ENCODE measurements at regions not wholly inside any gene's neighbourhood (a gene's known extent, or its start where the extent isn't known, plus 50 kb on each side); places are given as distances from the start of the nearest gene placed in this dataset.
"Not testable (repeated sequence)": the region's sequence is repeated elsewhere in the genome, so short reads cannot be mapped to it uniquely, and the experiment has no call there.

DNA sequence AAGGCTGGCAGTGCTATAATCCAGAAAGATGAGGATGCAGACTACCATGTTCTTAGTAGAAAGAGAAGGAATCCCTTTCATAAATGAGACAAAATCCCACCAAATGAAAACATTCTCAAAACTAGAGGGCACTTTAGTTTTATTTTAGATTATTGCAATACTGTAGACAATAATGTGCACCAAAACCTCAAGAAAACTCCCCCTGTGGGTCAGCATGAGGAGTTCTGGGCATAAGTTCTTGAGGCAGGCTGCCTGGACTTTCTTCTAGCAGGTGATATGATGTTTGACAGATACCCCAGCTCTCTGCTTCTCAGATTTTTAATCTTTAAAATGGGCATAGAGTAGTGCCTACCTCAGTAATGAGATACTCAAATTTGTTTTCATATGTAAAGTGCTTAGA lies 196.3 kb upstream of the CTNND2 start:
- no peak for ATAC-seq (ENCODE audit: insufficient number of reproducible peaks, low FRiP score, low read depth)
- no peaks in the 10 kb centered on the region for H3K36me3 ChIP-seq
- TF ChIP-seq, protein P1, sequence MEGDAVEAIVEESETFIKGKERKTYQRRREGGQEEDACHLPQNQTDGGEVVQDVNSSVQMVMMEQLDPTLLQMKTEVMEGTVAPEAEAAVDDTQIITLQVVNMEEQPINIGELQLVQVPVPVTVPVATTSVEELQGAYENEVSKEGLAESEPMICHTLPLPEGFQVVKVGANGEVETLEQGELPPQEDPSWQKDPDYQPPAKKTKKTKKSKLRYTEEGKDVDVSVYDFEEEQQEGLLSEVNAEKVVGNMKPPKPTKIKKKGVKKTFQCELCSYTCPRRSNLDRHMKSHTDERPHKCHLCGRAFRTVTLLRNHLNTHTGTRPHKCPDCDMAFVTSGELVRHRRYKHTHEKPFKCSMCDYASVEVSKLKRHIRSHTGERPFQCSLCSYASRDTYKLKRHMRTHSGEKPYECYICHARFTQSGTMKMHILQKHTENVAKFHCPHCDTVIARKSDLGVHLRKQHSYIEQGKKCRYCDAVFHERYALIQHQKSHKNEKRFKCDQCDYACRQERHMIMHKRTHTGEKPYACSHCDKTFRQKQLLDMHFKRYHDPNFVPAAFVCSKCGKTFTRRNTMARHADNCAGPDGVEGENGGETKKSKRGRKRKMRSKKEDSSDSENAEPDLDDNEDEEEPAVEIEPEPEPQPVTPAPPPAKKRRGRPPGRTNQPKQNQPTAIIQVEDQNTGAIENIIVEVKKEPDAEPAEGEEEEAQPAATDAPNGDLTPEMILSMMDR (IDR thresholded peaks at IDR 0.05) = no peak
- no peak for DNase-seq (ENCODE audit: low spot score)
- H3K4me3 ChIP-seq = no peak overlapping the region
- H3K9me3 ChIP-seq = no peaks in the 10 kb centered on the region
- no peaks in the 10 kb centered on the region for H3K4me1 ChIP-seq (ENCODE audit: control insufficient read depth in 1 of 2, low read depth in 2 of 2)
- H3K27ac ChIP-seq = no peak overlapping the region
- no peaks in the 10 kb centered on the region for H3K27me3 ChIP-seq (replicated peaks; ENCODE audit: insufficient read depth)

DNA sequence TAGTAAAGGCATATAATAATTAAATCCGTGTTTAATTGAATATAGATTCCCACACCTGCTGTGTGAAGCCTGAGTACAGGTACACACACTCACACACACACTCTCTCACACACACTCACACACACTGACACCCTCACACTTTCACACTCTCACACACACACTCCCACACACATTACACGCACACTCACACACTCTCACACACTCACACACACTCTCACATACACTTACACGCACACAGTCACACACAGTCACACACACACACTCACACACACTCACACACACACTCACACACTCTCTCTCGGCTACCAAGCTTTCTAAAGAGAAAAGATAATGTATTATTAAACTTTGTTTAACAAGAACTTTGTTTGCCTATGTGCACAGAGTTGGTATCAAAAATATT lies 195.1 kb upstream of the CTNND2 start:
- Histone ChIP-seq H3K9me3 (no peaks in the 10 kb centered on the region), H3K27ac (no peak overlapping the region), H3K27me3 (replicated peaks; ENCODE audit: insufficient read depth) (no peaks in the 10 kb centered on the region), H3K36me3 (no peaks in the 10 kb centered on the region), H3K4me1 (ENCODE audit: control insufficient read depth in 1 of 2, low read depth in 2 of 2) (no peaks in the 10 kb centered on the region), H3K4me3 (no peak overlapping the region)
- no peak for ATAC-seq (ENCODE audit: insufficient number of reproducible peaks, low FRiP score, low read depth)
- DNase-seq (ENCODE audit: low spot score) = no peak
- TF ChIP-seq, protein P1 (IDR thresholded peaks at IDR 0.05) = no peak

DNA sequence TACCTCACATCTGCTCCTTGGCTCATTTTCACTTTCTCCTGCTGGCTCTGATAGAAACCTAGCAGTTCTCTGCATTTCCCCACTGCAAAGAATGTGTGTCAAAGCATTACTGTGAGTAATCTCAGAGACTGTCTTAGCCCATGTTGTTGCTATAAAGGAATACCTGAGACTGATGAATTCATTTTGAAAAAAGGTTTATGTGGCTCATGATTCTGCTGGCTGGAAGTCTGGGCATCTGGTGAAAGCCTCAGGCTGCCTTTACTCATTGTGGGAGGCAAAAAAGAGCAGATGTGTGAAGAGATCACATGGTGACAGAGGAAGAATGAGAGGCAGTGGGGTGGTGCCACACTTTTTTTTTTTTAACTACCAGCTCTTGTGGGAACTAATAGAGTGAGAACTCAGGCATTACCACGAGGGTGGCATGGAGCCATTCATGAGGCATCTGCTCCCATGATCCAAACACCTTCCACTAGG lies 191.6 kb upstream of the CTNND2 start:
- H3K27me3 ChIP-seq (replicated peaks; ENCODE audit: insufficient read depth) = no peaks in the 10 kb centered on the region
- TF ChIP-seq, protein P1 (IDR thresholded peaks at IDR 0.05) = no peak
- no peak overlapping the region for H3K27ac ChIP-seq
- no peaks in the 10 kb centered on the region for H3K36me3 ChIP-seq
- H3K4me3 ChIP-seq = no peak overlapping the region
- H3K4me1 ChIP-seq (ENCODE audit: control insufficient read depth in 1 of 2, low read depth in 2 of 2) = no peaks in the 10 kb centered on the region
- no peaks in the 10 kb centered on the region for H3K9me3 ChIP-seq
- no peak for ATAC-seq (ENCODE audit: insufficient number of reproducible peaks, low FRiP score, low read depth)
- no peak for DNase-seq (ENCODE audit: low spot score)

DNA sequence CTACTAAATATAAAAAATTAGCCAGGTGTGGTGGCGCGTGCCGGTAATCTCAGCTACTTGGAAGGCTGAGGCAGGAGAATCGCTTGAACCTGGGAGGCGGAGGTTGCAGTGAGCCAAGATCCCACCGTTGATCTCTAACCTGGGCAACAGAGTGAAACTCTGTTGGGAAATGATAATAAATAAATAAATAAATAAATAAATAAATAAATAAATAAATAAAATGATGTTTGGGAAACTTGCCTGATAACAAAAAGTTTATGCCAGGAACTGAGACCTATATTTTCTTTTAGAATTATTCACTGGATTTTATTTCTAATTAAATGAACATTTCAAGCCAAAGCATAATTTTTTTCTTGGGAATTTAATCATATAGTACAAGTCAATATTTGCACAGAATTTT lies 189.3 kb upstream of the CTNND2 start:
- no peaks in the 10 kb centered on the region for H3K4me1 ChIP-seq (ENCODE audit: control insufficient read depth in 1 of 2, low read depth in 2 of 2)

DNA sequence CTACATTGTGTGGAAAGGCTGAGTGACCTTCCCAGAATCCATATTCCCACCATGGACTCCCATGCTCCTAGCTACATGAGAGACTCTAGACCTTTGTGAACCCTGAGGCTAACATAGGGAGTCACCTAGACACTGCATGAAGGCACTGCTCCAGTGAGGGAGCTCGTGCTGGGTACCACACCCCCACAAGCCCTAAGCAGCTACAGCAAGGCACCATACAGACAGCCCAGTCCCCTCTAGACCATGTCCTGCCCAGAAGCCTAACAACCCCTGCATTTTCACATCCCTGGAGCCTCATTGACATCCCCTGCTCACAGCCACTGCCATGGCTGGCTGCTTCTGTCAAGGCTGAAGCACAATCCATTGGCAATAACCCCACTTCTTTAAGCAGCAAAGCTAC lies 176.5 kb upstream of the CTNND2 start:
- no peak for DNase-seq (ENCODE audit: low spot score)
- no peak for ATAC-seq (ENCODE audit: insufficient number of reproducible peaks, low FRiP score, low read depth)

More for the DNA sequence above, 189.3 kb upstream of the CTNND2 start:
- no peak overlapping the region for H3K27ac ChIP-seq
- ATAC-seq (ENCODE audit: insufficient number of reproducible peaks, low FRiP score, low read depth) (no peak), DNase-seq (ENCODE audit: low spot score) (no peak)
- no peak overlapping the region for H3K4me3 ChIP-seq
- H3K9me3 ChIP-seq = no peaks in the 10 kb centered on the region
- no peaks in the 10 kb centered on the region for H3K27me3 ChIP-seq (replicated peaks; ENCODE audit: insufficient read depth)
- no peaks in the 10 kb centered on the region for H3K36me3 ChIP-seq
- TF ChIP-seq, protein P1 (IDR thresholded peaks at IDR 0.05) = no peak

DNA sequence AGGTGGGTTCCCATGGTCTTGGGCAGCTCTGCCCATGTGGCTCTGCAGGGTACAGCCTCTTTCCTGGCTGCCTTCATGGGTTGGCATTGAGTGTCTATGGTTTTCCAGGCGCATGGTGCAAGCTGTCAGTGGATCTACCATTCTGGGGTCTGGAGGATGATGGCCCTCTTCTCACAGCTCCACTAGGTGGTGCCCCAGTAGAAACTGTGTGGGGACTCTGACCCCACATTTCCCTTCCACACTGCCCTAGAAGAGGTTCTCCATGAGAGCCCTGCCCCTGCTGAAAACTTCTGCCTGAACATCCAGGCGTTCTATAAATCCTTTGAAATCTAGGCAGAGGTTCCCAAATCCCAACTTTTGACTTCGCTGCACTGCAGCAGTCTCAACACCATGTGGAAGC lies 174.0 kb upstream of the CTNND2 start:
- not testable (repeated sequence) for DNase-seq (ENCODE audit: low spot score); ATAC-seq (ENCODE audit: insufficient number of reproducible peaks, low FRiP score, low read depth)

More for the DNA sequence above, 176.5 kb upstream of the CTNND2 start:
- Histone ChIP-seq H3K27me3 (replicated peaks; ENCODE audit: insufficient read depth) (no peaks in the 10 kb centered on the region), H3K36me3 (no peaks in the 10 kb centered on the region), H3K27ac (no peak overlapping the region), H3K4me3 (no peak overlapping the region), H3K9me3 (no peaks in the 10 kb centered on the region), H3K4me1 (ENCODE audit: control insufficient read depth in 1 of 2, low read depth in 2 of 2) (no peaks in the 10 kb centered on the region)
- TF ChIP-seq, protein P1 (IDR thresholded peaks at IDR 0.05) = no peak

More for the DNA sequence above, 174.0 kb upstream of the CTNND2 start:
- H3K36me3 ChIP-seq; H3K27me3 ChIP-seq (replicated peaks; ENCODE audit: insufficient read depth); H3K4me3 ChIP-seq; H3K4me1 ChIP-seq (ENCODE audit: control insufficient read depth in 1 of 2, low read depth in 2 of 2); H3K27ac ChIP-seq; H3K9me3 ChIP-seq: not testable (repeated sequence)

All from thoracic aorta (tissue), 2 donors.